H1 (cell line): ENCODE measurements at regions not wholly inside any gene's neighbourhood (a gene's known extent, or its start where the extent isn't known, plus 50 kb on each side); places are given as distances from the start of the nearest gene placed in this dataset.
"Not testable (repeated sequence)": the region's sequence is repeated elsewhere in the genome, so short reads cannot be mapped to it uniquely, and the experiment has no call there.

Source experiments
- CTCF ChIA-PET: fragments of 300-600 bp; sonication (Branson Sonifier 250); formaldehyde crosslinking; loops from one replicate; lab custom pipeline; 2021; ENCODE audit not compliant: partially characterized antibody; lab: Charles Lee
- POLR2A ChIA-PET: fragments of 300-600 bp; sonication (Branson Sonifier 250); formaldehyde crosslinking; loops from one replicate; lab custom pipeline; 2021; ENCODE audit warnings: inconsistent platforms; ENCODE audit not compliant: partially characterized antibody; lab: Charles Lee
- DNase-seq, 2 experiments: peaks; one replicate each; pipeline versions ENCODE4 v3.0.0 to v3.0.0-alpha.2; 2010 to 2022; ENCODE audit warnings: low spot score in 2 of 2, low read depth in 1 of 2, mixed read lengths in 1 of 2
- FAIRE-seq: peaks from 2 replicates; lab custom pipeline; 2011; peaks lifted over from hg19 to GRCh38; lab: Jason Lieb, UNC
- H2AFZ ChIP-seq: 2 replicates; pipeline ENCODE4 v1.8.1; 2012; ENCODE audit warnings: low read length, inconsistent platforms
- H2AK5ac ChIP-seq: 2 replicates; pipeline ENCODE4 v1.6.1; 2013; ENCODE audit warnings: low read depth, low read length
- H2BK120ac ChIP-seq: replicated peaks from 2 replicates; pipeline ENCODE3; 2013; ENCODE audit warnings: low read depth, low read length, inconsistent platforms
- H2BK12ac ChIP-seq: 2 replicates; pipeline ENCODE4 v1.6.1; 2013; ENCODE audit warnings: low read depth, low read length
- H2BK15ac ChIP-seq: 2 replicates; pipeline ENCODE4 v1.6.1; 2013; ENCODE audit warnings: low read length
- H2BK20ac ChIP-seq: 2 replicates; pipeline ENCODE4 v1.6.1; 2013; ENCODE audit warnings: low read length
- H2BK5ac ChIP-seq: 2 replicates; pipeline ENCODE4 v1.6.1; 2013; ENCODE audit warnings: low read depth, low read length
- H3K14ac ChIP-seq: 2 replicates; pipeline ENCODE4 v1.6.1; 2013; ENCODE audit warnings: inconsistent platforms; ENCODE audit not compliant: insufficient read length
- H3K18ac ChIP-seq: 2 replicates; pipeline ENCODE4 v1.6.1; 2013; ENCODE audit warnings: low read length; ENCODE audit errors: extremely low read depth
- H3K23ac ChIP-seq: 2 replicates; pipeline ENCODE4 v1.6.1; 2013; ENCODE audit warnings: inconsistent platforms; ENCODE audit not compliant: insufficient read length
- H3K23me2 ChIP-seq: 2 replicates; pipeline ENCODE4 v1.6.1; 2013; ENCODE audit warnings: low read depth, low read length
- H3K27ac ChIP-seq: 2 replicates; pipeline ENCODE4 v1.6.1; 2011; ENCODE audit warnings: low read depth, low read length, inconsistent platforms
- H3K27me3 ChIP-seq, 4 experiments: replicated peaks in 1 of 4; 1 replicate in 1 of 4; 2 replicates in 3 of 4; pipeline versions ENCODE4 v1.6.1 to v1.8.1; 2011 to 2013; ENCODE audit warnings: low read length in 3 of 4, mild to moderate bottlenecking in 3 of 4, inconsistent platforms in 2 of 4, mixed read lengths in 2 of 4, moderate library complexity in 1 of 4; ENCODE audit not compliant: control insufficient read depth in 3 of 4, insufficient read depth in 3 of 4; ENCODE audit errors: extremely low read depth in 1 of 4
- H3K36me3 ChIP-seq, 4 experiments: 2 replicates each; pipeline versions ENCODE4 v1.6.1 to v1.8.1; 2011 to 2013; ENCODE audit warnings: mild to moderate bottlenecking in 4 of 4, low read length in 3 of 4, moderate library complexity in 2 of 4, control low read depth in 1 of 4, inconsistent platforms in 1 of 4; ENCODE audit not compliant: insufficient read depth in 4 of 4, control insufficient read depth in 2 of 4
- H3K4ac ChIP-seq: replicated peaks from 2 replicates; pipeline ENCODE3; 2013; ENCODE audit warnings: low read length, low read depth, mixed read lengths, inconsistent platforms; ENCODE audit not compliant: insufficient read length
- H3K4me1 ChIP-seq, 4 experiments: replicated peaks in 1 of 4; 1 replicate in 1 of 4; 2 replicates in 3 of 4; pipeline versions ENCODE4 v1.6.1 to v1.8.1; 2011 to 2013; ENCODE audit warnings: low read length in 3 of 4, inconsistent platforms in 2 of 4, mixed read lengths in 1 of 4; ENCODE audit not compliant: insufficient read depth in 4 of 4, control insufficient read depth in 3 of 4
- H3K4me2 ChIP-seq, 2 experiments: 2 replicates each; pipeline versions ENCODE4 v1.6.1 to v1.8.1; 2011 to 2013; ENCODE audit warnings: low read depth in 2 of 2, low read length in 2 of 2, control low read depth in 1 of 2, inconsistent platforms in 1 of 2, mild to moderate bottlenecking in 1 of 2; ENCODE audit not compliant: insufficient read depth in 1 of 2
- H3K4me3 ChIP-seq, 4 experiments: fragments of 200-600, 300-600 bp in 1 of 4; sonication (generic), shearing (Covaris generic), sonication (Bioruptor Twin) in 1 of 4; 2 replicates each; pipeline versions ENCODE4 v1.5.1 to v1.8.1; 2011 to 2016; ENCODE audit warnings: low read length in 4 of 4, low read depth in 3 of 4, control low read depth in 2 of 4, inconsistent platforms in 2 of 4, mild to moderate bottlenecking in 2 of 4, mixed read lengths in 1 of 4, moderate library complexity in 1 of 4; ENCODE audit not compliant: insufficient read depth in 2 of 4; ENCODE audit errors: extremely low read depth in 1 of 4
- H3K56ac ChIP-seq: replicated peaks from 2 replicates; pipeline ENCODE3; 2013; ENCODE audit warnings: low read depth, mild to moderate bottlenecking, mixed read lengths, low read length, inconsistent platforms; ENCODE audit not compliant: insufficient read length
- H3K79me1 ChIP-seq: 2 replicates; pipeline ENCODE4 v1.6.1; 2013; ENCODE audit warnings: low read depth, low read length, control low read depth
- H3K79me2 ChIP-seq, 2 experiments: 2 replicates each; pipeline versions ENCODE4 v1.6.1 to v1.8.1; 2012 to 2013; ENCODE audit warnings: low read length in 2 of 2, mild to moderate bottlenecking in 2 of 2, inconsistent platforms in 1 of 2; ENCODE audit not compliant: insufficient read depth in 2 of 2, control insufficient read depth in 1 of 2
- H3K9ac ChIP-seq, 4 experiments: replicated peaks in 1 of 4; 1 replicate in 1 of 4; 2 replicates in 3 of 4; pipeline versions ENCODE4 v1.6.1 to v1.8.1; 2011 to 2013; ENCODE audit warnings: low read depth in 3 of 4, low read length in 3 of 4, control low read depth in 2 of 4, mild to moderate bottlenecking in 2 of 4, moderate library complexity in 2 of 4, inconsistent platforms in 1 of 4; ENCODE audit errors: extremely low read depth in 1 of 4
- H3K9me3 ChIP-seq, 2 experiments: 2 replicates each; pipeline versions ENCODE4 v1.6.1 to v1.8.1; 2012 to 2013; ENCODE audit warnings: mild to moderate bottlenecking in 2 of 2, moderate library complexity in 2 of 2, control low read depth in 1 of 2, inconsistent platforms in 1 of 2, low read depth in 1 of 2, low read length in 1 of 2, mixed read lengths in 1 of 2; ENCODE audit not compliant: insufficient read depth in 2 of 2
- H4K20me1 ChIP-seq, 2 experiments: replicated peaks in 1 of 2; 2 replicates each; pipeline versions ENCODE3 to v1.8.1; 2011 to 2013; ENCODE audit warnings: inconsistent platforms in 2 of 2, low read length in 2 of 2, mild to moderate bottlenecking in 1 of 2; ENCODE audit not compliant: insufficient read depth in 2 of 2, control insufficient read depth in 1 of 2
- H4K5ac ChIP-seq: 2 replicates; pipeline ENCODE4 v1.6.1; 2013; ENCODE audit warnings: low read length, low read depth, mixed read lengths, inconsistent platforms; ENCODE audit not compliant: insufficient read length
- H4K8ac ChIP-seq: 2 replicates; pipeline ENCODE4 v1.8.0; 2013; ENCODE audit warnings: mild to moderate bottlenecking, moderate library complexity, low read length, inconsistent platforms; ENCODE audit not compliant: insufficient read depth; ENCODE audit errors: extremely low read depth
- H4K91ac ChIP-seq: replicated peaks from 2 replicates; pipeline ENCODE3; 2013; ENCODE audit warnings: low read length, mixed read lengths, inconsistent platforms; ENCODE audit not compliant: insufficient read length
- WGBS, 2 experiments: shearing (Covaris generic) in 1 of 2; methylation state at CpG; one replicate each; pipeline versions ENCODE4 v1.1.6 to v1.1.7; 2013 to 2015; ENCODE audit warnings: low lambda C conversion rate in 2 of 2, mixed read lengths in 2 of 2, inconsistent platforms in 1 of 2, low coverage in 1 of 2, missing lambda C conversion rate in 1 of 2; ENCODE audit not compliant: insufficient replicate concordance in 2 of 2, insufficient coverage in 1 of 2, insufficient read length in 1 of 2; ENCODE audit errors: extremely low coverage in 1 of 2, missing lambda C conversion rate in 1 of 2; 5-methylcytosine and 5-hydroxymethylcytosine counted together

DNA sequence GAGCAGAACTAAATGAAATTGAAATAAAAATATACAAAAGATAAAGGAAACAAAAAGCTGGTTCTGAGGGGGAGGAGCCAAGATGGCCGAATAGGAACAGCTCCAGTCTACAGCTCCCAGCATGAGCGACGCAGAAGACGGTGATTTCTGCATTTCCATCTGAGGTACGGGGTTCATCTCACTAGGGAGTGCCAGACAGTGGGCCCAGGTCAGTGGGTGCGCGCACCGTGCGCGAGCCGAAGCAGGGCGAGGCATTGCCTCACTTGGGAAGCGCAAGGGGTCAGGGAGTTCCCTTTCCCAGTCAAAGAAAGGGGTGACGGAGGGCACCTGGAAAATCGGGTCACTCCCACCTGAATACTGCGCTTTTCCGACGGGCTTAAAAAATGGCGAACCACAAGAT lies 324.2 kb downstream of the METTL4 start:
- POLR2A ChIA-PET, H3K27ac ChIP-seq, H3K56ac ChIP-seq, H3K18ac ChIP-seq, H2BK120ac ChIP-seq, H4K5ac ChIP-seq, H3K4me1 ChIP-seq, H4K20me1 ChIP-seq, H4K8ac ChIP-seq, H3K79me1 ChIP-seq, H2BK20ac ChIP-seq, H2BK5ac ChIP-seq, H3K4me3 ChIP-seq, H2BK12ac ChIP-seq, H3K79me2 ChIP-seq, H3K9me3 ChIP-seq, H2BK15ac ChIP-seq, CTCF ChIA-PET, H4K91ac ChIP-seq, H3K36me3 ChIP-seq, FAIRE-seq, H3K9ac ChIP-seq, H3K23me2 ChIP-seq, H3K23ac ChIP-seq, H3K4ac ChIP-seq, H2AK5ac ChIP-seq, H3K27me3 ChIP-seq, H2AFZ ChIP-seq, H3K4me2 ChIP-seq, H3K14ac ChIP-seq: not testable (repeated sequence)
- DNase-seq: peak in 1 of 2 experiments; percentile 49
- WGBS, 2 experiments: 85% methylated on average over 12 of the region's 19 CpGs; no CpG with 5 or more reads in 1 of the 2 experiments
